Left ventricle myocardium superior (tissue), 1 donor: ENCODE measurements at regions not wholly inside any gene's neighbourhood (a gene's known extent, or its start where the extent isn't known, plus 50 kb on each side); places are given as distances from the start of the nearest gene placed in this dataset.
"Not testable (repeated sequence)": the region's sequence is repeated elsewhere in the genome, so short reads cannot be mapped to it uniquely, and the experiment has no call there.

ENCODE experiments used
- ATAC-seq: fragments of 200-7000 bp; cut with Tn5 transposase; one replicate; pipeline ENCODE4 v1.9.1; 2020; ENCODE audit warnings: mild to moderate bottlenecking, moderate library complexity
- DNase-seq: peaks from one replicate; pipeline ENCODE4 v3.0.0-alpha.2; 2020
- intact Hi-C: fragments of 100-400 bp; cut with micrococcal nuclease; formaldehyde crosslinking; loops from one replicate; pipeline ENCODE4 v1.11.0; 2022
- donor health status: DM: no; HTN: yes; CAD: no; lungs with severe emphysema.

DNA sequence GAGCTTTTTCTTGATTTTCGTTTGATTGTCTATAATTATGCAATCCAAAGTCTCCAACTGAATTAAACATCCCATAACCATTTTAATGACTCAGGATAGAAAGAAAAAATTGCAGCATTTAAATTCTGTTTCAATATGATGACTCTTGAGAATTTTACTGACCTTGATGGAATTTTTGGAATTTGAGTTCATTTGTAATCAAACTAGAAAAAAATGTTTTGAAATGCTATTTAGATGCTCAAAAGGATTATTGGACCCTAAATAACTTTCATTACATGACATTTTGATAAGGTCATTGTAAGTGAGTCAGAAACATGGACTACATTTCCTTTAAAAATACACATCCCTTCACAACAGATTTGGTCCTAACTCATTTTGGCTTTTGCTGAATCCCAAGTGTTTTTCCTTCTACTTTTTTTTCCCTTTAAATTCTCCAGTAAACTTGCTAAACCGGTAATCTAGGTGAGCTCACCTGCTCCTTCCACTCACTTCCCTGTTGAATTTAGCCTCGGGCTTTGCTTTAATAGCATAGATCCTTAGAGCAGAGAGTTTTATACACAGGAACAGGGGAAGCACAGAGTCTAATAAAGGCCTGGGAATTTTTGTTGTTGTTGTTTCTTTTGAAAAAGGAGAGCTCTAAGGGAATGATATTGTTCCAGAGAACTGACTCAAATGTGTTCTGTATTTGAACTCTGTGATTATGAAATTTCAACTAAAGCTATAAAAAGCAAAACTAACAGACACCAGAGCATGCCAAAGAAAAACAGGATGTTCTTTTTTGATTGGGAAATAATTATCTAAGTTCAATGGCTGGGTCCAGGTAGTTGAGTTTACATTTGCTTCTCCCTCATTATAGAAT lies 1088.2 kb upstream of the CITED2 start:
- DNase-seq, result no peak
- ATAC-seq, result peak; percentile 91
- intact Hi-C loops, result no loop called here

DNA sequence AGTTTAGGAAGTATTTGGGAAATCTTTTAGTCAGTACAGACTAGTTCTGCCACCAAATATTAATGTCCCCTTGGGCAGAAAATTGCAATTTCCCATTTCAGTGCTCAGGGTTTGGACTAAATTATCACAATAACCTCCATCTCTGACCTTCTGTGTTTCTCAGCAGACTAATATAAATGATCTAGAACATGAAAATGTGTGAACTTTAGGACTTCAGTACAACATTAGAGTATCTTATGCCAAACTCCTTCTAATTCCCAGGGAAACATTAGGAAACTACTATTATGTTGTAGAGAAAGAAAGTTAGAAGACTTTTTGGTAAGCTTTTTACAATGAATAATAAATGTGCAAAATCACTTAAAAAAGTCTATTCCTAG lies 1087.6 kb upstream of the CITED2 start:
- peak; percentile 29 for ATAC-seq
- intact Hi-C loops, result no loop called here
- DNase-seq, result no peak

DNA sequence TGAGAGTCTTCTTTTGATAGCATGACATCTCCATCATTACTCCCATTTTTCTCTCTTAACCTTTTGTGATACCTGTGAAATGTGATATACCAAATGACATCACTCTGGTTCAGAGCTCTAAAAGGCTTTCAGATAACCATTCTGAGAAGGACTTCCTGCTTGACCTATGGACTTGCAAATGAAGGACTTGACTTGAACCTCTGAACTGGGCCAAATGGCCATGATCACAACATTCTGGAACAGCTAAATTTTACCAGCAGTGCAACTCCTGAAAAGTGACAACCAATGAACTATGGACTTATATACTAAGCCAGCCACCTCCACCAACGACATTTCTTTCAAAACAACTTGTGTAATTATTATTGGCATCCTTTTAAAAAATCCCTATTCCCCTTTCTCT lies 1085.8 kb upstream of the CITED2 start:
- intact Hi-C loops, result no loop called here
- no peak for DNase-seq
- ATAC-seq, result no peak

DNA sequence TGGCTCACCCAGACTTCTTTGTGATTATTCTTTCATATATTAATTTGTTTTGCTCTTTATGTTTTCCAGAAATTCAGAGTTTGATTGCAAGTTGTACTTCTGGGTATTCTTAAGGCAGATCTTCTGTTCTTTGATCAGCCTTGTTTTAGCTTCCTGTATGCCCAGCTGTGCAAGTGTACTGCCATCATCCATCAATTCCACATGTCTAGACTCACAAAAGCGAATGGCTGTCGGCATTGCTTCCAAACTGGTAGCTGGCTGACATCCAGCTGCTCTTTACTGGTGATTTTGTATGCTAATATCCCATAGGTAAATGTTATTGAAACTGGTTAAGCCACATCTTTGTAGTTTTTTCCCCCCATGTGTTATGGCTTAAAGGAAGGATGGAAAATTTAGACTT lies 1084.8 kb upstream of the CITED2 start:
- intact Hi-C loops, result no loop called here
- ATAC-seq (no peak), DNase-seq (no peak)

DNA sequence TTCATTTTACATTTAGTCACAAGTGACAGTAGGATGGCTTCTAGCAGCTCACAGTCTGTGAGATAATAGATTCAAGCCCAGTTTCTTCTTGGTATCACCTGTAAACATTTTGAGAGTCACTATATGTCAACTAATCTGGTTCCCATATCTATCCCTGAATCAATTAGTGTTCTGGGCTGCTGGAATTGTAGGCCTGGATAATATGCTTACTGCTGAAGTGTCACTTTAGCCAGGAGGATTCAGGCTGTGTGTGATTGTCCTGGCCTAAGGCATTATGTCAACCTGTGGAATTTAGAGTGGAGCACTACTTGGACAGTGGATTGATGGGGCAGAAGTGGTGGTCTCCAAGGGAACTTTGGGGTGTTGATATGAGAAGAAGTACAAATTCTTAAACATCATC lies 1071.8 kb upstream of the CITED2 start:
- DNase-seq (no peak), ATAC-seq (no peak)
- intact Hi-C loops, result loop anchor here (5.0 kb wide), 1 partner anchor 1074 kb away; the partner anchor contains the start of gene CITED2

DNA sequence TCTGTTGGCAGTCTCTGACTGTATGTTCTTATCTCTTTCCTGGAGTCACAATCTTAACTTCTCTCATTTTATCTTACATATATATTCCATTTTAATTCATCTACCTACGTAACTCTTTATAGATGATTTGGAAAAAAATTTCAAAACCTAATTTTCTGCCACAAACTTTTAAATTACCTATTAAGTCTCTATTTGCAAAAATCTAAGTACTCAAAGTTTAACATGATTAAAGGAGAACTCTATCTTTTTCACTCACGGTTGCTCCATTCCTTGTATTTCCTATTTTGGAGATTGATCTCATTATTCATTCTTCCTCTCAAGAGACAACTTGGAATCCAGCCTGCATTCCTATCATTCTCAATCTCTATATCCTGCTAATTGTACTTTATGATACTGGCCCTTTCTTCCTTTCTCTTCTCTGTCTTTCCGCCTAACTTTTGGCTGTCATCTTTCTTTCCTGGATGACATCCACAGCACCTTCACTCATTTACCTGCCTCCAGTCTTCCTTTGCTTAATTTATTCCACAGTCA lies 1071.1 kb upstream of the CITED2 start:
- intact Hi-C loops, result loop anchor here (5.0 kb wide), 1 partner anchor 1073 kb away; the partner anchor contains the start of gene CITED2
- DNase-seq (no peak), ATAC-seq (no peak)

DNA sequence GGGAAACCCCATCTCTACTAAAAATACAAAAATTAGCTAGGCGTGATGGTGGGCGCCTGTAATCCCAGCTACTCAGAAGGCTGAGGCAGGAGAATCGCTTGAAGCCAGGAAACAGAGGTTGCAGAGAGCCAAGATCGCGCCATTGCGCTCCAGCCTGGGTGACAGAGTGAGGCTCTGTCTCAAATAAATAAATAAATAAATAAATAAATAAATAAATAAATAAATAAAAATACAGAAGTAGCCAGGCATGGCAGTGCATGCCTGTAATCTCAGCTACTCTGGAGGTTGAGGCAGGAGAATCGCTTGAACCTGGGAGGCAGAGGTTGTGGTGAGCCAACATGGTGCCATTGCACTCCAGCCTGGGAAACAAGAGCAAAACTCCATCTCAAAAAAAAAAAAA lies 1068.7 kb upstream of the CITED2 start:
- intact Hi-C loops, result loop anchor here (5.0 kb wide), 1 partner anchor 556 kb away; no protein-coding TSS in a partner anchor
- not testable (repeated sequence) for ATAC-seq, DNase-seq

DNA sequence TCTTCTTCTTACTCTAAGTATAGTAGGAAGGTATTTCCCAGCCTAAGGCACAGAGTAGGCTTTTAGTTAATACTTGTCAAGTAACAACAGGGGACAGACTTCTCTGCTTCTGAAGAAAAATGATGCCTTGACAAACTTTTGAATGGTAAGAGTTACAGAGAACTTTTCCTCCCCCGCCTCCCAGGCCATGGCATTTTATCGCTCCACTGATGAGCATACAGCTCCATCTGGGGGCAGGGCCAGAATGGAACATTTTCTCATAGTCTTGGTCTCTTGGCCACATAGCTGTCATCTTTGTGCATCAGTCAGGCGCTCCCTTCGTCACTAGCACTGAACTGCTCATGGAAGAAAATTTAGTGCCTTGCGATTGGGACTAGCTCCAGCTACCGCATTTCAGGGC lies 1066.8 kb upstream of the CITED2 start:
- intact Hi-C loops, result loop anchor here (5.0 kb wide), 1 partner anchor 554 kb away; no protein-coding TSS in a partner anchor
- DNase-seq, result peak; percentile 64
- peak; percentile 95 for ATAC-seq

DNA sequence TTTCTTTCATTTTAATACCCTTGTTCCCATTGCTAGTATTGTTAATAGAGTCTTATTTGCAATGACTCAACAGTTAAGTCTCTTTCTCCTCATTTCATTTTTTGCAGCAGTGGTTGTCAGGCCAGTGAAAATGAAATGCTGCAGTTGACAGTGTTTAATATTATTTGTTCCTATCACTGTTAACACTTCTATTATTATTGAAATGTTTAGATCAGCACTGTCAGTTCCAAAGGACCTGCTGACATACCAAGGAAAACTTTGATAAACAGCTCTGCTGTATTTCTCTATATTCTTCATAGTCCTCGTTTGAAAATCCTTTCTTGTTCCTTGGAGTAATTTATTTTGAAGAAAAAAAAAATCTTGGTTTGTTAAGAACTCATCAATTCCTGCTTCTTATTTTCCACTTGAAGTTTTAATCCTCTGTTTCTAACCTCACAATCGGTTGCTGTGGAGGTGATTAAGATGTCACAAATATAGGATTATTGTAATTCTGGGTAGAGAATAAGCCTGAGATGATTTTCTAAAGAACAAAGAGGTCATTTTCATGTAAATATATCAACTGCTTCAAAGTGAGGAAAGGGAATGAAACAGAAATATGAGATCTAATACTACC lies 1065.9 kb upstream of the CITED2 start:
- intact Hi-C loops, result loop anchor here (5.0 kb wide), 1 partner anchor 553 kb away; no protein-coding TSS in a partner anchor
- no peak for ATAC-seq
- DNase-seq, result no peak

DNA sequence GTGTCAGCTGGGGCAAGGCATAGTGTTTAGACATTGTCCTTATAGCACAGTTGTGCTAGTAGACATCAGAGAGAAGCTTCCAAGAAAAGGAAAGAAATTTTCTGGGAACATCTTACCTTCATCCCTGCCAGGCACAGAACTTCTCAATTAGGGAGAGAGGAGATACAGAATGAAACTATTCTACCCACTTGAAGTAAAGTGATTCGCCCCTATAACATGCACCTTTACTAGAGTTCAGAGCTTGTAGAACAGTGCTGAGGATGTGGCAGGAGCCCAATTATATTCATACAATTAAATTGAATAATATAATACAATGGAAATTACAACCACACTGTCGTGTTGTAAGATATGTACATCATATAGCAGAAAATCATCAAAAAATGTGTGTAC lies 1063.9 kb upstream of the CITED2 start:
- no peak for ATAC-seq
- intact Hi-C loops, result no loop called here
- DNase-seq, result no peak

DNA sequence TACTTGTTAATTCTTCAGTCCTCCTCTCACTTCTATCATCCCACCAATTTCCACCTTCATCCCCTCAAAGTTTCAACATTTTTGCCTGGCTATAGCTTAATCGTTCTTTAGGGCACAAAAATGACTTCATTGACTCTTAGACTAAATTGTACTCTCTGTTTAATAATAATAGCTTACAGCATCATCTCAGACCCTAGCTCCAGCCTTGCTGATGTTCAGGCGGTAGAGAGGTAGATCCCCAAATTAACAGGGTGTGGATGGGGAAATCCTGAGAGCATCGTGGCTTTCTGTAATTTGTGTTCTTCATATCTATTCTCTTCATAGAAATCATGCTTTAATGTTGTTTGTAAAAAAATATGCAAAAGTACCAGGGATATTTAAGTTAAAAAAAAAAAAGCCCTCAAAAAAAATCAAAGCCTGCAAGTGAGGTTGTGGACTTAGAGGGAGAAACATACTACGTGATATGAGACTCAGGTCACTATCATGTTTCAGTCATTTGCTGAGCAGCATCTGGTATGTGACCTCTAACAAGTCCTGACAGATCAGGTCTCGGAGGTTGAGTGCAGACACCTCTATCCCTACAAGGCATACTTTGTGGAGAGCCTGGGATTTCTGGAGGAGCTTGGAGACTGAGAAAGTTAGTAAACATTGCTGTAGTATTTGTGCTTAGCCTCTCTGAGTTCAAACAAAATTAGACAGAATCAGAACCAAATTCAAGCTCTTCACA lies 1063.3 kb upstream of the CITED2 start:
- DNase-seq (no peak), ATAC-seq (peak; percentile 58)
- intact Hi-C loops, result no loop called here

DNA sequence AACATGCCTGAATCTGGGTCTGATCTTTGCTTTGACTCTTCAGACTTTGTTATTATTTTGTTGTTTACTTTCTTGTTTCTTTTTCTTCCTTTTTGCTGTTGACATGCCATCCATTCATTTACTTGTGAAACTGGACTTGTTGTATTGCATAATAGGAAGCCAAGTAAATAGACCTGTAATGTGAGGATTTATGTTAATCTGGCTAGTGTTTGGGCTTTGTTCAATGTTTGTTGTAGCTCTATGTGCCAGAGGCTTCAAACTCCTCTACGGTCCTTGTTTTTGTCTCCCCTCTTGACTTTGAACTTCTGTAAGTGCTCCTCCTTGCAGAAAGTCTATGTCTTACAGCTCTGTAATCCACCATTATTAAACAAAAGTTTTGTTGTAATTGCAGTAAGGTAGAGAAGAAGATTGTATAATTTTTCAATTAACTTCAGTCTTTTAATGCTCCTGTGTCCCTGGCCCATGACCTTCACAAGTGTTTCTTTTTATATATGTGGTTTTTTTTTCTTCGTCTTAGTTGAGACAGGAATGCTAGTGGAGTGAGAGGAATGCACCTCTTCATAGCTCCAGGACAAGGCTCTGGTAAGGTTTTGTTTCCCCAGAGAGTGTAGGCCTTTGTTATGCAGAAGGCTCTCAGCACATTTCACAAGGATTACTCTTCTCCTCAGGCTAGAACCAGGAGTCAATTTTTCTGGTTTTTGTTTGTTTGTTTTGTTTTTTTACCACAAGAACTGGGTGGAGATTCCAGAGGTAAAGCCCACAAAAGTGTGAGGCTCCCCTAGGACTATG lies 1061.8 kb upstream of the CITED2 start:
- DNase-seq (no peak), ATAC-seq (no peak)
- intact Hi-C loops, result no loop called here

DNA sequence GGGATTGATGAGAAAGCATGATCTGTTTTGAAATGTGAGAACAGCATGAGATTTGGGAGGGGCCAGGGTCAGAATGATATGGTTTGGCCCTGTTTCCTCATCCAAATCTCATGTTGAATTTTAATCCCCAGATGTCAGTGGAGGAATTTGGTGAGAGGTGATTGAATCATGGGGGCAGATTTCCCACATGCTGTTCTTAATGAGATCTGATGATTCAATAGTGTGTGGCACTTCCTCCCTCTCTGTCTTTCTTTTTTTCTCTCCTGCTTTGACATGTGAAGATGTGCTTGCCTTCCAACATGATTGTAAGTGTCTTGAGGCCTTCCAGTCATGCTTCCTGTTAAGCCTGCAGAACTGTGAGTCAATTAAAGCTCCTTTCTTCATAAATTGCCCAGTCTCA lies 1060.3 kb upstream of the CITED2 start:
- ATAC-seq, result no peak
- DNase-seq, result no peak
- intact Hi-C loops, result no loop called here

DNA sequence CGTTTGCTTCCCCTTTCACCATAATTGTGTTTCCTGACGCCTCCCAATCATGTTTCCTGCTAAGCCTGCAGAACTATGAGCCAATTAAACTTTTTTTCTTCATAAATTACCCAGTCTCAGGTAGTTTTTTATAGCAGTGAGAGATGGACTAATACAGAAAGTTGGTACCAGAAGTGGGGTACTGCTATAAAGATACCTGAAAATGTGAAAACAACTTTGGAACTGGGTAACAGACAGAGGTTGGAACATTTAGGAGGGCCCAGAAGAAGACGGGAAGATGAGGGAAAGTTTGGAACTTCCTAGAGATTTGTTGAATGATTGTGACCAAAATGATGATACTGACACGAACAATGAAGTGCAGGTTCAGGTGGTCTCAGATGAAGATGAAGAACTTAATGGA lies 1058.6 kb upstream of the CITED2 start:
- no peak for DNase-seq
- ATAC-seq, result no peak
- intact Hi-C loops, result no loop called here

DNA sequence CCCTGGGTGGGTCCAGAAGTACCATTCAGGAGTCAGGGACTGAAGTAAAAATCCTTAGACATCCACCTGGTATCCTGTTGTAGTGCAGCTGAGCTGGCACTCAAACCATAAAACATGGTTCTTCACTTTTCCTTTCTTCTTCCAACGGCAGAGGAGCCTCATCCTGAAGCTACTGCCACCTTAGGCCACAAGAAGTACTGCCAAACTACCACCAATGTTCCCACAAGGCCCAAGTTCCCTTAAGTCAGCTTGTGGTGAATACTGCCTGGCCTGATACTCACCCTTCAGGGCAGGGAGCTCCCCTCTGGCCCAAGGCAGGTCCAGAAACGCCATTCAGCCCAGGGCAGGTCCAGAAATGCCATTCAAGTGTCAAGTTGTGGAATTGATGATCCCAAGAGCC lies 1053.4 kb upstream of the CITED2 start:
- intact Hi-C loops, result no loop called here
- no peak for DNase-seq
- no peak for ATAC-seq

DNA sequence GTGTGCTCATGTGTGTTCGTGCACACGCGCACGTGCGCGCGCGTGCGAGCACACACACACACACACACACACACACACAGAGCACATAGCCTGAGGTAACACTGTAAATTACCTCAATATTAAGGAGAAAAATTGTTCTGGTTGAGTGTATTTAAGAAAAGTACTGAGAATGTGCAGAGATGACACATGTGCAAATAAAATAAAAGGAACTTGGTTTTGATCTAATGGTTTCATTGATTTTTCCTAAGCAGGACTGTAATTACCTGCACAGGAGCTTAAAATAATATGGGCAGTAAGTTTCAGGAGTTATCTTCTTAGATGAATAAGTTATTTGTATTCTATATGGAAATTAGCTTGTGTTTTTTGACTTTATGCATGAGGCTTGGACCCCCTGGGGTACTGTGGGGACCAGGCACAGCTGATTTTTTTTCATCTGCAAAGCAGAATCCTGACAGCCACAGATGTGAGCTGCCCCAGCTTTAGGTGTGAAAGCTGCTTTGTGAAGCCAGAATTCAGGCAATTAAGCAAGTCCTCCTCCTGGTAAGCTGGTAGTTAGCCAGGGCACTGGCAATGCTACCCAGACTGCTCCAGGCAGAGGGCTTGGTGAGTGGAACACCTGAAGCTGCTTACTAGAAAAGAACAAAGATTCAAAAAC lies 1040.6 kb upstream of the CITED2 start:
- intact Hi-C loops, result no loop called here
- no peak for DNase-seq
- no peak for ATAC-seq

DNA sequence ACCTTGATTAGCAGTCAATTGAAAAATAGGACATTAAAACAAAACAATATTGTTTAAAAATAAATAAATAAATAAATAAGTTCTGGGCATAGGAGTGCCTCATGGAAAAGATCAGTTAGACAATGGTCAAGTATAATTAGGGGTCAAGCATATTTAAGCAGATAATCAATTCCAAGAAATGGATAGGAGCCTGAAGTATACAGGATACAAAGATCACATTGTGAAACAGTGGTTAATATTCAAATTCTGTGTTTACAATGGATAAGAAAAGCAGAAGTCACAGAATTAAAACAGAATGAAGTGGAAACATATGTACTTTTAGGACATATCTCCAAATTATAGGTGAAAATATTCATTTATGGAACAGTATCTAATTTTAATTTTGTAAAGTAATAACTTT lies 1028.6 kb upstream of the CITED2 start:
- DNase-seq (no peak), ATAC-seq (no peak)
- intact Hi-C loops, result no loop called here

DNA sequence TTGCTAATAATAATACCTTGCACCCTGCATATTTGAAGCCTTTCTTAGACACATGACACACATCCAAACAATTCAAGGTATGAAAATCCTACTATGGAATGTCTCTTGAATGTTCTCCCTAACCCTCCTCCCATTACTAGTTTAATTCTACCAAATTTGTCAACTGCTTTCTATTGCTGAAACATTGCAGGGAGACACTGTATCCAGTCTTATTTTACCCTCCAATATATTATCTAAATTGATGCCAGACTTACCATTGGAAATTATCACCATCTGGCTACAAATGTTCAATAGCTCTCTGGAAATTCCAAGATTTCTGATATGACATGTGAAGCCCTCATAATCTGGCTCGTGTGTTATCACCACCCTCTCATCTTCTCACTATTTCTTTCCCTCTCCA lies 1027.3 kb upstream of the CITED2 start:
- no peak for ATAC-seq
- intact Hi-C loops, result no loop called here
- DNase-seq, result no peak

DNA sequence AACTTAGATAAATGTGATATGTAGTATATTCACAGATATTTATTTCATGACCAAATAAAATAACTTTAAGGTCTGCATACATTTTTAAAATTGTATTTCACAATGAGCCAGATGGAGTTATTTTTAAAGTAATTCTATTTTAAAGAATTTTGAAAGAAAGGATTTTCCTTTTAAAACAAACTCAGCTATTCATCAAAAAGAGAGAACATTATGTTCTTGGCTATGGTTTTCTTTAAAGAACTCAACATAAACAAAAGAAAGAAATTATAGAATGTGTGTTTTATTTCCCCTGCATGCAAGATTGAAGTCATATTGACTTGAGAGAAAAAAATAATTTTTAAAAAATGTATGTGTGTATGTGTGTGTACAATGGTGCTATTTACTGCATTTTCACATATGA lies 1023.6 kb upstream of the CITED2 start:
- no peak for DNase-seq
- intact Hi-C loops, result no loop called here

More for the DNA sequence above, 1023.6 kb upstream of the CITED2 start:
- no peak for ATAC-seq
